ENCODE measurements at regions not wholly inside any gene's neighbourhood (a gene's known extent, or its start where the extent isn't known, plus 50 kb on each side); places are given as distances from the start of the nearest gene placed in this dataset.

- TF ChIP-seq EZH2 (IDR thresholded peaks at IDR 0.05; ENCODE audit: borderline replicate concordance, insufficient read depth, low read length, poor library complexity, severe bottlenecking) (no peak), CTCF (IDR thresholded peaks at IDR 0.05; ENCODE audit: poor library complexity, severe bottlenecking) (no peak), POLR2AphosphoS5 (IDR thresholded peaks at IDR 0.05) (no peak), TAF1 (IDR thresholded peaks at IDR 0.05; ENCODE audit: low read depth) (no peak), EP300 (conservative IDR thresholded peaks at IDR 0.05; ENCODE audit: poor library complexity, severe bottlenecking) (no peak), REST (IDR thresholded peaks at IDR 0.05; ENCODE audit: borderline replicate concordance) (no peak), MXI1 (conservative IDR thresholded peaks at IDR 0.05; ENCODE audit: poor library complexity, severe bottlenecking) (no peak), RAD21 (conservative IDR thresholded peaks at IDR 0.05) (no peak)
Observed at GRCh38 chr2:71846669-71847291, 300.9 kb downstream of the CYP26B1 start.

All from neural cell (in vitro differentiated cells).